Bronchial epithelial cell (primary cell): ENCODE measurements at regions not wholly inside any gene's neighbourhood (a gene's known extent, or its start where the extent isn't known, plus 50 kb on each side); places are given as distances from the start of the nearest gene placed in this dataset.

Experiments used
- DNase-seq: peaks from one replicate; pipeline ENCODE4 v3.0.0-alpha.2; 2010; ENCODE audit warnings: low read depth
- FAIRE-seq: peaks from 2 replicates; lab custom pipeline; 2011; peaks lifted over from hg19 to GRCh38; lab: Jason Lieb, UNC
- H3K27me3 ChIP-seq: 2 replicates; pipeline ENCODE4 v1.5.1; 2011; ENCODE audit warnings: low read length; ENCODE audit not compliant: control insufficient read depth, insufficient read depth
- H3K36me3 ChIP-seq: 2 replicates; pipeline ENCODE4 v1.5.1; 2011; ENCODE audit warnings: low read length; ENCODE audit not compliant: control insufficient read depth, insufficient read depth
- H3K4me3 ChIP-seq: 2 replicates; pipeline ENCODE4 v1.5.1; 2011; ENCODE audit warnings: mild to moderate bottlenecking, low read depth, low read length, control low read depth
- TF ChIP-seq, protein P1 (sequence below): IDR thresholded peaks from 2 replicates; pipeline ENCODE4 v1.5.1; 2011; ENCODE audit warnings: mild to moderate bottlenecking, moderate library complexity, low read length, control low read depth, inconsistent platforms; ENCODE audit not compliant: insufficient read depth, severe bottlenecking

GRCh38 chr12:92271341-92271740, 125.7 kb upstream of the BTG1 start:
- FAIRE-seq (no peak), DNase-seq (peak; percentile 51)
- no peak overlapping the region for H3K4me3 ChIP-seq
- H3K27me3 ChIP-seq: no peaks in the 10 kb centered on the region
- H3K36me3 ChIP-seq: no peaks in the 10 kb centered on the region
- TF ChIP-seq, protein P1, sequence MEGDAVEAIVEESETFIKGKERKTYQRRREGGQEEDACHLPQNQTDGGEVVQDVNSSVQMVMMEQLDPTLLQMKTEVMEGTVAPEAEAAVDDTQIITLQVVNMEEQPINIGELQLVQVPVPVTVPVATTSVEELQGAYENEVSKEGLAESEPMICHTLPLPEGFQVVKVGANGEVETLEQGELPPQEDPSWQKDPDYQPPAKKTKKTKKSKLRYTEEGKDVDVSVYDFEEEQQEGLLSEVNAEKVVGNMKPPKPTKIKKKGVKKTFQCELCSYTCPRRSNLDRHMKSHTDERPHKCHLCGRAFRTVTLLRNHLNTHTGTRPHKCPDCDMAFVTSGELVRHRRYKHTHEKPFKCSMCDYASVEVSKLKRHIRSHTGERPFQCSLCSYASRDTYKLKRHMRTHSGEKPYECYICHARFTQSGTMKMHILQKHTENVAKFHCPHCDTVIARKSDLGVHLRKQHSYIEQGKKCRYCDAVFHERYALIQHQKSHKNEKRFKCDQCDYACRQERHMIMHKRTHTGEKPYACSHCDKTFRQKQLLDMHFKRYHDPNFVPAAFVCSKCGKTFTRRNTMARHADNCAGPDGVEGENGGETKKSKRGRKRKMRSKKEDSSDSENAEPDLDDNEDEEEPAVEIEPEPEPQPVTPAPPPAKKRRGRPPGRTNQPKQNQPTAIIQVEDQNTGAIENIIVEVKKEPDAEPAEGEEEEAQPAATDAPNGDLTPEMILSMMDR: no peak

- Histone ChIP-seq H3K27me3 (no peaks in the 10 kb centered on the region), H3K4me3 (no peak overlapping the region), H3K36me3 (no peaks in the 10 kb centered on the region)
- TF ChIP-seq, protein P1: no peak
- no peak for DNase-seq
- no peak for FAIRE-seq
These were observed 124.9 kb upstream of the BTG1 start for GRCh38 chr12:92270521-92270920.

DNA sequence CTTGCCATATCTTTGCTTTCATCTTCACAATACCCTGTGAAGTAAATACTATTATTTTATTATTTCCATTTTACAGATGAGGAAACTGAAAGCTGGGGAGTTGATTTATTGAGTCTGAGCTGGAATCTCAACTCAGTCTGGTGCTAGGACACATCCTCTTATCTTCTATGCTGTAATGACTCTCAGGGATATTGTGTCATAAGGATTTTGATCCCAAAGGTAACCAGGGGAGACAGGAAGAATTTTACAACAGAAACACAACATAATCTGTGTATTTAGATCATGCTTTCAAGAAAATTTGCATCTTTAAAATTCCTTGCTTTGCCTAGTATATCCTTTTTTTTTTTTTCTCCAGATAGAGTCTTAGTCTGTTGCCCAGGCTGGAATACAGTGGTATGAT, 123.3 kb upstream of the BTG1 start:
- no peaks in the 10 kb centered on the region for H3K27me3 ChIP-seq
- H3K36me3 ChIP-seq: no peaks in the 10 kb centered on the region
- TF ChIP-seq, protein P1: no peak
- DNase-seq: no peak
- FAIRE-seq: no peak
- H3K4me3 ChIP-seq: no peak overlapping the region

DNA sequence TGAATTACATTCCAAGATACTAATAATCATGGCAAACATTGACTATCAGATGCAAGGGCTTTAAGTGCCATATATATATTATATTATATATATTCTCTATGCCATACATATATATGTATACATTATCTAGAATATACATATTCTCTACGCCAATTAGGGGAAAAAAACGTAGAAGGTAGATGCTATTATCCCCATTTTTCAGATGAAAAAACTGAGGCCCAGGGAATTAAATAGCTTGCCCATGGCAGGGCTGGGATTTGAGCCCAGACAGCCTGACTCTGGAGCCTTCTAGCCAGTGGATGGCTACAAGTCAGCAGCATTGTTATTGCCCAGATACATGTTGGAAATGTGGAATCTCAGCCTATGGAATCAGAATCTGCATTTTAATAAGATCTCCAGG, 116.0 kb upstream of the BTG1 start:
- no peak for DNase-seq
- TF ChIP-seq, protein P1: no peak
- FAIRE-seq: no peak

DNA sequence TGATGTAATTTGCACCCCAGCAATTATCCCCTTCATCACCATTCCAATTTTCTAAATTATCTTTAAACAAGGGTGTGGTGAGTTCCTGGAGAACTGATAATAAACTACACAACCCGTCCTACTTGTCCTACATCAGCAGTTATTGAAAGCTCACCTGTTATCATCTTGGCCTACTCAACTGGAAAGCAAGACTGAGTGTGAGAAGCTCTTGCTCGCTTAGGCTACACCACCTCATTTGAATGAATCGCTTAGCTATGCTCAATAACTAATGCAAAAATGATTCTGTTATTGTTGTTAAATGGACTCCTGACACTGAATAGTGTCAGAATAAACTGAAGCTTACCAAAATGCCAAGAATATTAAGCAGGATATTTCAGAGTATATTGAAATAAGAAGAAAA, 115.4 kb upstream of the BTG1 start:
- Histone ChIP-seq H3K36me3 (no peaks in the 10 kb centered on the region), H3K4me3 (no peak overlapping the region), H3K27me3 (no peaks in the 10 kb centered on the region)
- no peak for DNase-seq
- TF ChIP-seq, protein P1: no peak
- no peak for FAIRE-seq

More for the DNA sequence above, 116.0 kb upstream of the BTG1 start:
- Histone ChIP-seq H3K4me3 (no peak overlapping the region), H3K36me3 (no peaks in the 10 kb centered on the region), H3K27me3 (no peaks in the 10 kb centered on the region)

- no peaks in the 10 kb centered on the region for H3K27me3 ChIP-seq
- H3K36me3 ChIP-seq: no peaks in the 10 kb centered on the region
- H3K4me3 ChIP-seq: no peak overlapping the region
- FAIRE-seq (no peak), DNase-seq (no peak)
- TF ChIP-seq, protein P1: no peak
These were observed 114.1 kb upstream of the BTG1 start for GRCh38 chr12:92259696-92260251.
